ENCODE measurements at regions not wholly inside any gene's neighbourhood (a gene's known extent, or its start where the extent isn't known, plus 50 kb on each side); places are given as distances from the start of the nearest gene placed in this dataset.

DNA sequence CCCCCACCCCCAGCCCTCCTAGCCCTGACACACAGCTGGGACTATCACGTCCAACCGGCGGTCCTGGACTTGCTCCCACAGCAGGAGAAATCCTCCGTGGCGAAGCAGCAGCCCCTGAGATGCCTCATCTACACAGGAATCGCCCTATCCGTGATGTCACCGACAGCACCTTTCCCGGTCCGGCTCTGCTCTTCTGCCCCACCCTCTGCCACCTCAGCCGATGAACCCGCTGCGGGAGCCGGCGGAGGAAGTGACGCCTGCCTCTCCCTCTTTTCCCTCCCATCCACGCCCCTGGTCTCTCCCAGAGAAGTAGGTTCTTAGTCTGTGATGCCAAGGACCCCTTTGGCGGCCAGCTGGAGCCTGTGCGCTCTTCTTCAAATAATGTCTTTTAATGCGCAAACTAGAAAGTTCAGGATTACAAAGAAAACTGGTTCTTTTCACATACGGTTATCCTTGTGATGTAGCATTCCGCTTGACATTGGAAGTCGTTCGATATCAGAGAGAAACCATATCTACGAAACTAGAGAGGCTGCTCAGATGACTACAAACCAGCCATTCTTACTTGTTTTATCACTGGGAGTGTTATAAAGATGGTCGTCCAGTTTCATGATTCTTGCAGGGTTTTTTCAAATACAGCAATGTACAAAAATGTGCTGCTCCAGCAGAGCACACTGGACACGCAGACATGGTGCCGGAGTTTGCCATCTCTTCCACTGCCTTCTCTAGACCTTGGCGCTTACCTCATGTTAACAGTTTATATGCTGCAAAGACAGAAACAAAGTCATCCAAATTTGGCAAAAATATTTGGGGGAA, 120.3 kb downstream of the PPIAL4G start:
- Histone ChIP-seq H3K4me3 (ENCODE audit: insufficient read depth, low read depth, low read length) (peak overlapping the region; percentile 27; the same call in 1 of the 2 replicates), H2BK5ac (ENCODE audit: low read depth, low read length, poor library complexity, severe bottlenecking) (no peak overlapping the region), H3K9me1 (ENCODE audit: insufficient read depth, low read length) (peaks cover 4% of the 10 kb centered on the region; the same call in 1 of the 2 replicates), H2BK15ac (ENCODE audit: low read depth, low read length) (no peak overlapping the region), H4K8ac (ENCODE audit: low read depth in 2 of 2, low read length in 2 of 2) (no peak overlapping the region), H4K20me1 (ENCODE audit: insufficient read depth, low read length) (no peaks in the 10 kb centered on the region), H4K5ac (ENCODE audit: low read depth, low read length) (no peak overlapping the region), H3K27ac (ENCODE audit: insufficient read depth, low read length) (no peak overlapping the region), H3K9me3 (ENCODE audit: control insufficient read depth, insufficient read depth, low read length) (no peaks in the 10 kb centered on the region), H2BK20ac (ENCODE audit: low read depth, low read length) (no peak overlapping the region), H3K4me2 (ENCODE audit: low read depth, low read length) (peak overlapping the region; percentile 42), H3K56ac (ENCODE audit: extremely low read depth, insufficient read depth, low read length) (no peak overlapping the region), H4K91ac (ENCODE audit: insufficient read depth, low read depth, low read length) (no peak overlapping the region), H3K4me1 (ENCODE audit: control insufficient read depth, insufficient read depth, low read length) (no peaks in the 10 kb centered on the region), H3K14ac (replicated peaks; ENCODE audit: low read depth, low read length) (no peak overlapping the region), H3K79me1 (ENCODE audit: low read depth in 1 of 2, low read length in 2 of 2) (no peaks in the 10 kb centered on the region), H3K18ac (ENCODE audit: low read depth, low read length) (no peak overlapping the region), H2AFZ (replicated peaks; ENCODE audit: low read length, poor library complexity) (peak overlapping the region; percentile 63), H2BK120ac (ENCODE audit: low read depth, low read length) (no peak overlapping the region), H3K4ac (ENCODE audit: low read depth, low read length) (no peak overlapping the region), H3K36me3 (ENCODE audit: control insufficient read depth, insufficient read depth, low read length) (no peaks in the 10 kb centered on the region), H3K9ac (ENCODE audit: low read depth, low read length) (no peak overlapping the region), H2AK9ac (replicated peaks; ENCODE audit: low read depth, low read length, poor library complexity) (no peak overlapping the region), H3K23ac (ENCODE audit: low read depth, low read length) (no peak overlapping the region), H2AK5ac (ENCODE audit: low read depth, low read length) (no peak overlapping the region), H3K27me3 (ENCODE audit: control insufficient read depth, insufficient read depth, low read length) (peaks cover 9% of the 10 kb centered on the region)
- ChIA-PET POLR2A (ENCODE audit: unreplicated experiment) (no interaction called here), CTCF (no interaction called here)
- 46% methylated on average over 13 of the region's 29 CpGs; no CpG with 5 or more reads in 1 of the 2 experiments for WGBS, 2 experiments (ENCODE audit: extremely low coverage in 2 of 2, insufficient read length in 1 of 2)
- in situ Hi-C loops (cut with MboI; ENCODE audit: low sequenced_read_pairs) (no loop called here), intact Hi-C loops (cut with micrococcal nuclease) (no loop called here), dilution Hi-C loops (cut with HindIII; ENCODE audit: low sequenced_read_pairs, unreplicated experiment) (no loop called here)
- no TSS peak for BruUV-seq (replicated peaks)
- ATAC-seq (ENCODE audit: low read depth): no peak
- peak; percentile 16 for DNase-seq
- TF ChIP-seq RCOR1 (IDR thresholded peaks at IDR 0.05; ENCODE audit: insufficient replicate concordance, low read length) (no peak), FOS (IDR thresholded peaks at IDR 0.05; ENCODE audit: low read depth, low read length) (no peak), MAFK (IDR thresholded peaks at IDR 0.05; ENCODE audit: low read depth, low read length) (no peak), BHLHE40 (IDR thresholded peaks at IDR 0.05; ENCODE audit: low read depth, low read length) (no peak), POLR2A (IDR thresholded peaks at IDR 0.05; ENCODE audit: low read depth, low read length) (no peak), RAD21 (IDR thresholded peaks at IDR 0.05; ENCODE audit: low read length) (no peak), CEBPB (IDR thresholded peaks at IDR 0.05; ENCODE audit: low read depth, low read length) (no peak), MXI1 (IDR thresholded peaks at IDR 0.05; ENCODE audit: borderline replicate concordance, low read depth, low read length) (no peak), CHD1 (IDR thresholded peaks at IDR 0.05; ENCODE audit: low read depth, low read length) (no peak), SMC3 (IDR thresholded peaks at IDR 0.05; ENCODE audit: low read depth, low read length) (no peak), NFE2L2 (IDR thresholded peaks at IDR 0.05; ENCODE audit: low read depth, low read length) (no peak), MAZ (IDR thresholded peaks at IDR 0.05; ENCODE audit: borderline replicate concordance, low read depth, low read length) (no peak)
- TF ChIP-seq, protein P1, sequence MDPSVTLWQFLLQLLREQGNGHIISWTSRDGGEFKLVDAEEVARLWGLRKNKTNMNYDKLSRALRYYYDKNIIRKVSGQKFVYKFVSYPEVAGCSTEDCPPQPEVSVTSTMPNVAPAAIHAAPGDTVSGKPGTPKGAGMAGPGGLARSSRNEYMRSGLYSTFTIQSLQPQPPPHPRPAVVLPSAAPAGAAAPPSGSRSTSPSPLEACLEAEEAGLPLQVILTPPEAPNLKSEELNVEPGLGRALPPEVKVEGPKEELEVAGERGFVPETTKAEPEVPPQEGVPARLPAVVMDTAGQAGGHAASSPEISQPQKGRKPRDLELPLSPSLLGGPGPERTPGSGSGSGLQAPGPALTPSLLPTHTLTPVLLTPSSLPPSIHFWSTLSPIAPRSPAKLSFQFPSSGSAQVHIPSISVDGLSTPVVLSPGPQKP (IDR thresholded peaks at IDR 0.05; ENCODE audit: borderline replicate concordance, low read depth, low read length): no peak
- TF ChIP-seq, protein P2, sequence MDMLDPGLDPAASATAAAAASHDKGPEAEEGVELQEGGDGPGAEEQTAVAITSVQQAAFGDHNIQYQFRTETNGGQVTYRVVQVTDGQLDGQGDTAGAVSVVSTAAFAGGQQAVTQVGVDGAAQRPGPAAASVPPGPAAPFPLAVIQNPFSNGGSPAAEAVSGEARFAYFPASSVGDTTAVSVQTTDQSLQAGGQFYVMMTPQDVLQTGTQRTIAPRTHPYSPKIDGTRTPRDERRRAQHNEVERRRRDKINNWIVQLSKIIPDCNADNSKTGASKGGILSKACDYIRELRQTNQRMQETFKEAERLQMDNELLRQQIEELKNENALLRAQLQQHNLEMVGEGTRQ (IDR thresholded peaks at IDR 0.05; ENCODE audit: low read depth, low read length): no peak

Data from IMR-90 (cell line).